Fibroblast of lung (primary cell): ENCODE measurements at regions not wholly inside any gene's neighbourhood (a gene's known extent, or its start where the extent isn't known, plus 50 kb on each side); places are given as distances from the start of the nearest gene placed in this dataset.

Experiments used
- DNase-seq, 2 donors: peaks; one replicate each; pipeline versions ENCODE4 v3.0.0 to v3.0.0-alpha.2; 2010; ENCODE audit warnings: low read depth in 2 of 2
- H2AFZ ChIP-seq: 2 replicates; pipeline ENCODE4 v1.5.1; 2012; ENCODE audit warnings: low read length, control low read depth, inconsistent platforms
- H3K27ac ChIP-seq: 2 replicates; pipeline ENCODE4 v1.5.1; 2011; ENCODE audit warnings: low read length, control low read depth; ENCODE audit not compliant: insufficient read depth
- H3K27me3 ChIP-seq: 2 replicates; pipeline ENCODE4 v1.5.1; 2011; ENCODE audit warnings: mild to moderate bottlenecking, low read length; ENCODE audit not compliant: control insufficient read depth, insufficient read depth
- H3K36me3 ChIP-seq: 2 replicates; pipeline ENCODE4 v1.5.1; 2011; ENCODE audit warnings: low read length; ENCODE audit not compliant: control insufficient read depth, insufficient read depth
- H3K4me1 ChIP-seq: 2 replicates; pipeline ENCODE4 v1.5.1; 2011; ENCODE audit warnings: low read length; ENCODE audit not compliant: control insufficient read depth, insufficient read depth; ENCODE audit errors: extremely low read depth
- H3K4me2 ChIP-seq: 2 replicates; pipeline ENCODE4 v1.5.1; 2011; ENCODE audit warnings: low read length, control low read depth; ENCODE audit not compliant: insufficient read depth; ENCODE audit errors: extremely low read depth
- H3K4me3 ChIP-seq, 4 experiments: fragments of 200-600 bp in 1 of 4; sonication (generic) in 1 of 4; replicated peaks in 1 of 4; 2 replicates each; pipeline ENCODE4 v1.5.1; 2011 to 2016; ENCODE audit warnings: low read length in 4 of 4, low read depth in 3 of 4, mild to moderate bottlenecking in 3 of 4, control low read depth in 2 of 4, inconsistent platforms in 1 of 4, mixed read lengths in 1 of 4; ENCODE audit not compliant: insufficient read depth in 1 of 4; ENCODE audit errors: control extremely low read depth in 1 of 4
- H3K79me2 ChIP-seq: 2 replicates; pipeline ENCODE4 v1.5.1; 2012; ENCODE audit warnings: mild to moderate bottlenecking, low read length, inconsistent platforms; ENCODE audit not compliant: control insufficient read depth, insufficient read depth
- H3K9ac ChIP-seq: 2 replicates; pipeline ENCODE4 v1.5.1; 2011; ENCODE audit warnings: mild to moderate bottlenecking, low read length, control low read depth; ENCODE audit not compliant: insufficient read depth
- H3K9me3 ChIP-seq: 2 replicates; pipeline ENCODE4 v1.5.1; 2012; ENCODE audit warnings: low read depth, low read length; ENCODE audit not compliant: control insufficient read depth, insufficient read depth
- H4K20me1 ChIP-seq: 2 replicates; pipeline ENCODE4 v1.5.1; 2011; ENCODE audit warnings: low read length; ENCODE audit not compliant: control insufficient read depth, insufficient read depth; ENCODE audit errors: extremely low read depth
- CTCF ChIP-seq, 2 donors: IDR thresholded peaks in 1 of 2; conservative IDR thresholded peaks in 1 of 2; 1 replicate in 1 of 2; 2 replicates in 1 of 2; pipeline ENCODE4 v1.5.1; 2011 to 2012; ENCODE audit warnings: low read length in 2 of 2, control low read depth in 1 of 2, inconsistent platforms in 1 of 2, low read depth in 1 of 2, mild to moderate bottlenecking in 1 of 2
- EZH2 ChIP-seq: IDR thresholded peaks from 2 replicates; pipeline ENCODE4 v1.5.1; 2012; ENCODE audit warnings: low read length, control low read depth, mild to moderate bottlenecking; ENCODE audit errors: missing control alignments

GRCh38 chr4:174091130-174091529 is 192.3 kb downstream of the FBXO8 start:
- H3K79me2 ChIP-seq: no peaks in the 10 kb centered on the region
- H2AFZ ChIP-seq: no peak overlapping the region
- H3K9ac ChIP-seq: no peak overlapping the region
- no peak for TF ChIP-seq CTCF (conservative IDR thresholded peaks at IDR 0.05 in 1 of 2, IDR thresholded peaks at IDR 0.05 in 1 of 2; ENCODE audit: low read depth in 1 of 2, low read length in 2 of 2)
- TF ChIP-seq EZH2: no peak
- H3K36me3 ChIP-seq: no peaks in the 10 kb centered on the region
- no peaks in the 10 kb centered on the region for H3K27me3 ChIP-seq
- no peak overlapping the region for H3K27ac ChIP-seq
- no peaks in the 10 kb centered on the region for H3K4me1 ChIP-seq
- DNase-seq: no peak
- no peak overlapping the region for H3K4me3 ChIP-seq
- H3K9me3 ChIP-seq: no peaks in the 10 kb centered on the region
- H4K20me1 ChIP-seq: no peaks in the 10 kb centered on the region
- H3K4me2 ChIP-seq: no peak overlapping the region

GRCh38 chr4:174089711-174090110 is 193.8 kb downstream of the FBXO8 start:
- TF ChIP-seq EZH2 (no peak), CTCF (conservative IDR thresholded peaks at IDR 0.05 in 1 of 2, IDR thresholded peaks at IDR 0.05 in 1 of 2; ENCODE audit: low read depth in 1 of 2, low read length in 2 of 2) (no peak)
- Histone ChIP-seq H3K79me2 (no peaks in the 10 kb centered on the region), H3K9me3 (no peaks in the 10 kb centered on the region), H2AFZ (no peak overlapping the region), H3K9ac (no peak overlapping the region), H3K4me2 (no peak overlapping the region), H3K27me3 (no peaks in the 10 kb centered on the region), H4K20me1 (no peaks in the 10 kb centered on the region), H3K4me1 (no peaks in the 10 kb centered on the region), H3K4me3 (no peak overlapping the region), H3K27ac (no peak overlapping the region), H3K36me3 (no peaks in the 10 kb centered on the region)
- DNase-seq: no peak

DNA sequence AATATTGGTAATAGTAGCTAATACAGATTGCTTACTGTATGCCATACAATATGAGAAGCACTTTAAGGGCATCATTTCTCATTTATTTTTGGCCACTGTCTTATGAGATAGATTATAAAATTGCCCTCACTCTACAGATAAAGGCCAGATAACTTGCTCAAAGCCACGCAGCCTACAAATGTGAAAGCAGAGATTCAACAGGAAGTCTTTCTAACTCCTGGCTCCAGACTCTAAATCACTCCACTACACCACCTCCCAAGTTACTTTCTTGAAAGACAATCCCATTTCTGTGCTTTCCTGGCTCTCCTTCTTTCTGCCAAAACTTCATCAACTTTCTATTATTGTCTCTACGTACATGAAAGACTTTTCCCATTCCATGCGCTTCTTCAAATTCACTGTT is 194.7 kb downstream of the FBXO8 start:
- no peak for DNase-seq
- Histone ChIP-seq H3K9me3 (no peaks in the 10 kb centered on the region), H3K79me2 (no peaks in the 10 kb centered on the region), H3K27me3 (no peaks in the 10 kb centered on the region), H3K4me2 (no peak overlapping the region), H3K4me3 (no peak overlapping the region), H2AFZ (no peak overlapping the region), H3K36me3 (no peaks in the 10 kb centered on the region), H3K27ac (no peak overlapping the region), H4K20me1 (no peaks in the 10 kb centered on the region), H3K9ac (no peak overlapping the region), H3K4me1 (no peaks in the 10 kb centered on the region)
- TF ChIP-seq EZH2 (no peak), CTCF (conservative IDR thresholded peaks at IDR 0.05 in 1 of 2, IDR thresholded peaks at IDR 0.05 in 1 of 2; ENCODE audit: low read depth in 1 of 2, low read length in 2 of 2) (no peak)
